NCI-H2107 treated with DMSO at 0.1 percent for 48 hours (cell line): ENCODE measurements at regions not wholly inside any gene's neighbourhood (a gene's known extent, or its start where the extent isn't known, plus 50 kb on each side); places are given as distances from the start of the nearest gene placed in this dataset.
"Not testable (repeated sequence)": the region's sequence is repeated elsewhere in the genome, so short reads cannot be mapped to it uniquely, and the experiment has no call there.

Experiments used
- DNase-seq: peaks from one replicate; lab custom pipeline; 2025; ENCODE audit not compliant: unreplicated experiment; lab: John Stamatoyannopoulos, UW

DNA sequence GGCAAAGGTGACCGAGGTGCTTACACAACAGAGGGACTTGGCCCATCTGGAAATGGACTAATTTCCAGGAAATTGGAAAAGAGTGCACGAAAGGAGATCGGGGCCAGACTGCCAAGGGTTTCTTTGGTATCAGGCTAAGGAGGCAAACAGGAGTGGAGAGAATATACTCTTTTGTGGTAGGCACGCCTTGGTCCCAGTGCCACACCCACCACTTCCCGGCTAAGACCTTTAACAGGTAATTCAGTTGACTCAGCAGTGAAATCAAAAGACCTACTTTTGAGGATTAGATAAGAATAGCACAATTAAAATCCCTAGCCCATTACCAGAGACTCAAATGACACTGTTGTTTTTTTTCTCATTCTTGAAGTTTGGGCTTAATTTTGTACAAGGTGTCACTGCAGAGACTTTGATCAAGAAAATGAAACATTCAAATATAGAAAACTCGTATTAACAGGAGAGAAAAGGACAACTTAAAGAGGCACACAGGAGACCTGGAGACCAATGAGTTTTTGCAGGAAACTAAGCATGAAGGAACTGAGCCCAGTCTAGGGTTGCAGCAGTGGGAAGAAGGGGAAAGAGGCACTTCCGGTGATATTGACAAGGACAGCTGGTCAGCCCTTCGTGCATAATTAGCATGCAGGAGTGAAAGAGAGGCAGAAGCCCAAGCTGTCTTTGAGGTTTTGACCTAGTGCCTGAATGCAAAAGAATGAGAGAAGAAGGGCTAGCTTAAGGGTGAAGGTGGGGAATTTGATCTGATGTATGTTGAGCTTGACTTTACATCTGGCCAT is 265.5 kb upstream of the CCL2 start:
- DNase-seq, result no peak

GRCh38 chr17:33990943-33991706 is 264.0 kb upstream of the CCL2 start:
- no peak for DNase-seq

- DNase-seq, result no peak
Measured at GRCh38 chr17:33992113-33992512, 263.0 kb upstream of the CCL2 start.

DNA sequence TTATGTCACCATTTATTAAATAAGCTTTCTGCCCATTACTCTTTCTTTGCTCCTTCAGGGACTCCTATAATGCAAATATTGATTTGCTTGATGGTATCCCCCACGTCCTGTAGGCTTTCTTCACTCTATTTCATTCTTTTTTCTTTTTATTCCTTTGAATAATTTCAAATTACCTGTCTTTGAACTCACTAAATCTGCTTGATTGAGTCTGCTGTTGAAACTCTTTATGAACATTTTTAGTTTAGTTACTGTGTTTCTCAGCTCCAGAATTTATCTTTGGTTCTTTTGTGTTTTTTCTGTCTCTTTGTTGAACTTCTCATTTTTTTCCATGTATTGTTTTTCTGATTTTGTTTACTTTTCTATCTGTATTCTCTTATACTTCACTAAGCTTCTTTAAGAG is 254.4 kb upstream of the CCL2 start:
- no peak for DNase-seq

- DNase-seq, result no peak
Measured at GRCh38 chr17:34001246-34001645, 253.8 kb upstream of the CCL2 start.

- no peak for DNase-seq
Measured at GRCh38 chr17:34006126-34006525, 249.0 kb upstream of the CCL2 start.

- no peak for DNase-seq
Measured at GRCh38 chr17:34008125-34008524, 247.0 kb upstream of the CCL2 start.

DNA sequence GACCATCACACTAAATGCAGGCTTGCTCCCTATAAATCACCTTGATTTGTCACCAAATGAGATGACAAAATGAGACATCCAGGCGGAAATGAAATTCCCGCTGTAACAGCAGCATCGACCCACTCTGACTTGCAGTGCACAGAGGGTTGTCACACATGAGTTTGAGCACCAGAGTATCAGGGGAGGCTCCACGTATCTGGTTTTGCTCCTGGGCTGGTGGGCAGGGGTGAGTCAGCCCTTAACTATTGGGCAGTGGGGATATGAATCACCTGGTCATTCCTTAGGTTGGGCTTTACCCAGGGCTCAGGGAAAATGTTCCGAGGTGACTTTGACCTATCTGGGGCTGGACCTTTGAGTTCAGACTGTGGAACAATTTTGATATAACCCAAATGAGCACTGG is 245.2 kb upstream of the CCL2 start:
- DNase-seq, result no peak

DNA sequence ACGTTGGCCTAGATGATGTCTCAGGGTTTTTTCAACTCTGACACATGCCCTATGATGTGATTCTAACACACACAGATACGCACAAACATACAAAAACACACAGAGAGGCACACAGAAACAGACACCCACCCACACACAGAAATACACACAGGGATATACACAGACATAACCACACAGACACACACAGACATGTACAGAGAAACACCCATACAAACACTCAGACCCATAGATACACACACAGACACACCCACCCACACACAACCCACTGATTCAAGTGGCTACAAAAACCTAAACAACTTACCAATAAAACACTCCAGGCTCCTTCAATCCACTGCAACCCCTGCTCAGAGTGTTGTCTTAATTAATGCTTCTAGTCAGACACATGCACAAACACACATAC is 244.6 kb upstream of the CCL2 start:
- no peak for DNase-seq

- DNase-seq, result no peak
Measured at GRCh38 chr17:34011599-34011998, 243.5 kb upstream of the CCL2 start.

DNA sequence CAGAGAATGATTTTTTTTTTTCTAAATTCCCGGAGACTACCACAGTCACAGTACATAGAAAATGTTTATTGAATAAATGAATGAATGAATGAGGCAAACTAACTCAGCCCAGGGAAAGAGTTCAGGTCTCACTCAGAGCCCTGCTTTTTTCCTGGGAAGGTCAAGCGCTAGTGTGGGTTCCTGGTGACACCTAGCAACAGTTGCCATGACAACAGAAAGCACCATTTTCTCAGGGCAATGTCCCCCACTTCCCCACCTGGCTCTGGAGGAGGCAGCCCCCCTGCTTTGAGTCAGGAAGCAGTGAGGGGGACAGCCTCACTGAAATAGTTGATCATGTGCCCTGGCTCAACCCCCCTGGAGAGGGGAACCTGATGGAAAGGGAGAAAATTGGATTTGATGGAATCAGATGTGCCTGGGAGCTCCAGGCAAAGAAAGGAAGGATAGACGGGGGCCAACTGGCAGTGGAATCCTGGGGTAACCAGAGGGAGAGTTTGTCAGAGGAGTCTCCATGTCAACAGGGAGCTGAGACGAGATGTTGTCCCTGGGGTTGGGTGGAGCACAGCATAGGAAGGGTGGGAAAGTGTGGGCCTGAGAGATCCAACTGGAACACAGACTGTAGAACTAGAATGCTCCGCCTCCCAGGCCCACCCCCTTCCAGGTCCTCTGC is 242.2 kb upstream of the CCL2 start:
- no peak for DNase-seq

DNA sequence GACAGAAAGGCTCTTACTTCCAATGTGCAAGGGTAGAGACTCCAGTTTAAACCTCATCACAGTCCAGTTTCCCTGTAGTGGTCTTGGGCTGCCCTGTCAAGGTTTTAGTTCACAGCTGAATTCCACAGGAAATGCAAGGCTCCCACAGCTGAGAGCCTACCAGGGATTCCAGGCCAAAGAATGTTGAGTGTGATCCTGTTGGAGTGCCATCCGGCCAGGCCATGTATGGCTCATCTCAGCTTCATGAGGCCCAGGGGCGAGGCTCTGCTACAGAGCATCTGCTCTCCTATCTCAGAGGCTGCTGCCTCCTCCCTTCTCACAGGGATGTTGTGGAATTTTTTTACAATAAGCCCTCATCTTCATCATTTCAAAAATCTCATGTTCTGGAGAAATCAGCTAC is 239.8 kb upstream of the CCL2 start:
- DNase-seq, result no peak

GRCh38 chr17:34024386-34024785 is 230.7 kb upstream of the CCL2 start:
- no peak for DNase-seq

DNA sequence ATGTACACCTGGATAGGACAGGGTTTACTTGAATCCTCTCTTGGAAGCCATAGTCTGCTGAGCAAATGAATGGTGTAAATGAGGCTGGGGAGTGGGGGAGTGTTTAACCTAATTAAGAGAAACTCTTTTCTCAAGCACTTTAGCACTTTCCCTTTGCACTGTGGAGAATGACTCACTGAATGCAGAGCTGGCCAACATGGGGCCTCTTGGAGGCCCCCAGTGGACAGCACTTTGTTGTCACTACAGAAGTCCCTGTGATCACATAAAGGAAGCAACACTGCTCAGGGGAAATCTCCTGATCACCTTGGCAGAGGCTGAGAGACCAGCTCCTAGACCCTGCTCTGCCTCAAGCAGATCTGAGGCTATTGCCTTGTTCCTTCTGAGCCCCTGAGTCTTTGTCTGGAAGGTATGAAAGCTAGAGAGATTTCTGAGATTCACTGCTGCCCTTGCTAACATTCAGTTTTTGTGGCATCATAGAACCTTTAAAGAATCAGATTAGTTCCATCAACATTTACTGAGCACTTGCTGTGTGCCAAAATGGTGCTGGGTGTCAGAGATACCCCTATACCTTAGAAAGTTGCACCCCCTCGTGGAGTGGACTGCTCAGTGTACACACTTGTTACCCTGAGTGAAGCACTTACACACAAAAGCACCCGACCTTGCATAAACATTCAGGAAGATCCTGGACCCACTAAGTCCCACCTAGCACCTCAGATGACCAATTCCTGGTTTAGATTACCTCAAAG is 230.1 kb upstream of the CCL2 start:
- DNase-seq, result no peak

- not testable (repeated sequence) for DNase-seq
Measured at GRCh38 chr17:34030601-34031000, 224.5 kb upstream of the CCL2 start.

DNA sequence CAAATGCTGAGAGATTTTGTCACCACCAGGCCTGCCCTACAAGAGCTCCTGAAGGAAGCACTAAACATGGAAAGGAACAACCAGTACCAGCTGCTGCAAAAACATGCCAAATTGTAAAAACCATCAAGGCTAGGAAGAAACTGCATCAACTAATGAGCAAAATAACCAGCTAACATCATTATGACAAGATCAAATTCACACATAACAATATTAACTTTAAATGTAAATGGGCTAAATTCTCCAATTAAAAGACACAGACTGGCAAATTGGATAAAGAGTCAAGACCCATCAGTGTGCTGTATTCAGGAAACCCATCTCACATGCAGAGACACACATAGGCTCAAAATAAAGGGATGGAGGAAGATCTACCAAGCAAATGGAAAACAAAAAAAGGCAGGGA is 222.8 kb upstream of the CCL2 start:
- not testable (repeated sequence) for DNase-seq

DNA sequence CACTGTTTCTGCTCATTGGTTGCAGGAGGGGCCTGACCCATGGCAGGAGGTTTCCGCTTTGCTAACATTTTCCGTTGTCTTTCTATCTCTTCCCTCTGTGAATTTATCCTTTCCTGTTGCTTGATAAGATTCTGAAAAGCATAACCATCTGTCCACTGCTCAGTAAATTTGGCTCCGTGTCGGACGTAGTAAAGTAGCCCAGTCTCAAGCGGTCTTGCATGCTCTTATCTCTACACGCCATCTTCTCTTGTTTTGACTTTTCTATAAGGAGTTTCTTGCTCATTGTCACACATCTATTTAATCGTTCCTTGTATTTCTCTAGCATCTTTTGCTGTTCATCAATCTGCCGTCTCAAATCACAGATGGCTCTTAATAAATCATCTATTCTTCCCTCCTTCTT is 216.3 kb upstream of the CCL2 start:
- DNase-seq, result not testable (repeated sequence)

- DNase-seq, result not testable (repeated sequence)
Measured at GRCh38 chr17:34039213-34039612, 215.9 kb upstream of the CCL2 start.

DNA sequence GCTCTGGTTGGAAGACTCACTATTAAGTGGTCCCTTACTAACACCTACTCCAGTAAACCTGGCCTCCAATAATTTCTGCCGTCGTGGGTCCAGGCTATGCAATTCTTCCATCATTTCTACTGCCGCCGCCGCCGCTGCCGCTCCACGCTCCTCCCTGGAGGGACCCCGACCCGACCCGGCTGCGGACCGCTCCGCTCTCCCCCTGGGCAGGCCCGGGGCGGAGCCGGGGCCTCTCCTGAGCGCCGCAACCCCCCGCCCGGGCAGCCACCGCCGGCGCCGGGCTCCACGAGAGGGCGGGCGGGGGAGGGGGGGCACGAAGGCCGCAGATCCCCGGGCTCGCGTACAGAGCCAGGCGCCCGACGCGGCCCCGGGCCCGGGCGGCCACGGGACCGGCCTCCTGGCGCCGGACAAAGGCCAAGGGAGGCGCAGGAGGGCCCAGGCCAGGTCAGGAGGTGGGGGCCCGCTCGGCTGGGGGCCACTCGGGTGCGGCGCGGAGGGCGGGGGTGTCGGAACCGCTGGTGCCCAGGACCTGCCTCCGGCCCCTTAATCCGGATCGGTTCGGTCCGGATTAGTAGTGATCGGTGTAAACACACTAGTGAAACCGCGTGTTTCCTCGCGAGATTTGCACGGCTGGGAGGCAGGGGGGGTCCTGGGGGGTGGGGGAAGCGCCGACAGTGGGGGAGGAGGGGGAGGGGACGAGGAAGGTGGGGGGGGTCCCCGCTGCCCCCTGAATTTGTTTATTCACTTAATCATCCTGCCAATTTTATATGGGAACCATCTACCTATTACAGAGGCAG is 215.1 kb upstream of the CCL2 start:
- DNase-seq, result not testable (repeated sequence)

DNA sequence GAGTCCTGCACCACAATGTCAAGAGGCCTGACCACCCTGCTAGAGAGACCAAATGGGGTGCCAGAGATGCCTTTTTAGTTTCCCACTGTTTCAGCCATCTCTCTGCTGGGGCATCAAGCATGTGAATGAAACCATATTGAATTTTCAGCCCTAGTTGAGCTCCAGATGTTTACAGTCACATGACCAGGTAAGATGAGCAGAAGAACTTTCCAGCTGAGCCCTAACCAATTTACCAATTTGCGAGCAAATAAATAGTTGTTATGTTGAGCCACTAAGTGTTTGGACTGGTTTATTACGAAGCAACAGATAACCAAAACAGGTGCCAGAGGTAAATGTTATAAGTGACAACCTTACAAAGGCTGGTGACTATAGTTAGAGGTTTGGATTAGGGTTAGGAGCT is 209.1 kb upstream of the CCL2 start:
- DNase-seq, result no peak
